Heart left ventricle (tissue), 13 donors: ENCODE measurements at regions not wholly inside any gene's neighbourhood (a gene's known extent, or its start where the extent isn't known, plus 50 kb on each side); places are given as distances from the start of the nearest gene placed in this dataset.

Experiments
- CTCF ChIP-seq, 12 donors: fragments of 200-600 bp; sonication (generic) in 4 of 12; IDR thresholded peaks; one replicate each; pipeline versions ENCODE4 v1.5.0 to v1.8.0; 2018 to 2022; ENCODE audit warnings: antibody characterized with exemption in 12 of 12, mild to moderate bottlenecking in 5 of 12
- POLR2A ChIP-seq, 2 donors: fragments of 450-650 bp; IDR thresholded peaks; one replicate each; pipeline ENCODE4 v1.6.1; 2017; ENCODE audit warnings: antibody characterized with exemption in 2 of 2, mild to moderate bottlenecking in 2 of 2, moderate library complexity in 2 of 2
- donor health status: ischemic (EF 13 %, LVEDD 7.1; RV severe dilation, severe dysfunction).
- donor health status: DM: no; HTN: yes; CAD: no.
- donor health status: DM: no; HTN: no; CAD: no.
- donor health status: ischemic (EF 25% LVEDD 6.9; RV normal size, moderate dysfunction).
- donor health status: ischemic (EF 25% LVEDD 5.7; RV mildly dilated, moderate dysfunction).
- donor health status: ischemic (EF 35%, LVEDD 5.7; RV mildly dilated, moderate dysfunction).
- donor health status: nonischemic (EF 11% LVEDD 7.7; RV severe dilation, severe dysfunction).
- donor health status: DM: yes; HTN: yes; CAD: no.
- donor health status: PGD.
- donor health status: ischemic (EF 29% LVEDD 5.4; RV normal size, mild dysfunction).
- donor health status: nonischemic (EF 23%, LVEDD 6.1; RV moderate dilation, normal function).

DNA sequence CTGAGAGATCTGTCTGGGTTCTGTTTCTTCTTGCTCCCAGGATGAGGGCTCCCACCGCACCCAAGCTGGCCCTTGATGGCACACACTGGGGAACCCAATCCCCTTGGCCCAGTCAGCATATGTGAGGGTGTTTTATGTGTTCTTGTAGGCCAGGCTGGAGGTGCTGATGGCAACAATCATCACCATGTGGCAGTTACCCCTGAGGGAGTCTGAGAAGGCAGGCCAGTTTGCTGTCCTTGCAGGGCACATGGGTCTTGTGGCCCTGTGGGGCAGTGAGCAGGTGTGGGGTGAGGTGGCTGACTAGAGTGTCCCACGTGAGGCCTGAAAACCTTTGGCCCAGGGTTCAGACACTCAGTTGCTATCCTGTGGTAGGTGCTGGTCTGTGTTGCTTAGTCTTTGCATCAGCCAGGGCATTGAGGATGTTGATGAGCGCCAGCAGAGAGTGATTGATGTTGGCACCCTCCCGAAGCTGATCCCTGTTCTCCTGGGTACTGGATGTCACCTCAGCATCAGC, 2183.0 kb downstream of the TP53TG3F start:
- TF ChIP-seq POLR2A (IDR thresholded peaks at IDR 0.05) (no peak), CTCF (IDR thresholded peaks at IDR 0.05) (no peak)
